ENCODE measurements at regions not wholly inside any gene's neighbourhood (a gene's known extent, or its start where the extent isn't known, plus 50 kb on each side); places are given as distances from the start of the nearest gene placed in this dataset.

DNA sequence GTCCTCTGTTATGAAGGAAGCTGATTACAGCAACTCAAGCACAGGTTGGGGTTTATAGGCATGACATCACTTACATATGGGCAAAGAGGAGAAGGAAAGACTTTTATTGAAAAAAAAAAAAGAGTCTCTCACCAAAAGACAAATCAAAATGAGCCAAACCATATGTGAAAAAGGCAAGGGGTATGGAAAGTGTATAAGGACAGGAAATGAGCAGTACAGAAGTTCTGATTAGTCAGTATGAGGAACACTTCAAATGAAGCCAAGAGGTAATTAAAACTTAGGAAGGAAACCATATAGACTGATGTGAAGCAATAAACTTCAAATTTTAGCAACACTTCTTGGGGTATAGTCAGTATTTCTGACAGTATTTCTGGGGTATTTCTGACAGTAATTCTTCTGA, 1372.6 kb downstream of the CDH11 start:
- Histone ChIP-seq H3K4me1 (ENCODE audit: insufficient read depth, low read length) (no peaks in the 10 kb centered on the region), H3K56ac (ENCODE audit: insufficient read length, low read depth, low read length) (no peak overlapping the region), H2AFZ (ENCODE audit: low read length) (no peak overlapping the region), H4K5ac (ENCODE audit: insufficient read length, low read depth, low read length) (no peak overlapping the region), H2AK5ac (ENCODE audit: insufficient read length, low read length) (no peak overlapping the region), H2BK5ac (ENCODE audit: insufficient read length, low read length) (no peak overlapping the region), H3K18ac (ENCODE audit: insufficient read length, low read depth, low read length) (no peak overlapping the region), H3K23ac (ENCODE audit: insufficient read length, low read depth, low read length) (no peak overlapping the region), H3K9ac (ENCODE audit: extremely low read depth, insufficient read length, low read length) (no peak overlapping the region), H2BK15ac (ENCODE audit: low read depth, low read length) (no peak overlapping the region), H3K79me1 (ENCODE audit: insufficient read depth, low read depth, low read length, poor library complexity, severe bottlenecking) (no peaks in the 10 kb centered on the region), H3T11ph (ENCODE audit: low read length) (no peak overlapping the region), H3K79me2 (ENCODE audit: insufficient read depth, low read length) (no peaks in the 10 kb centered on the region), H3K27ac (ENCODE audit: insufficient read length, low read depth, low read length) (no peak overlapping the region), H3K23me2 (ENCODE audit: insufficient read length, low read depth, low read length, poor library complexity, severe bottlenecking) (no peaks in the 10 kb centered on the region), H4K8ac (replicated peaks; ENCODE audit: insufficient read length, low read depth, low read length) (no peak overlapping the region), H2BK120ac (ENCODE audit: low read depth, low read length, poor library complexity, severe bottlenecking) (no peak overlapping the region), H3K4me2 (ENCODE audit: insufficient read depth, insufficient read length, low read length) (no peak overlapping the region), H2BK12ac (ENCODE audit: insufficient read length, low read depth, low read length) (no peak overlapping the region), H4K91ac (ENCODE audit: insufficient read length, low read depth, low read length) (no peak overlapping the region), H3K14ac (ENCODE audit: insufficient read depth, low read length) (no peak overlapping the region), H3K27me3 (ENCODE audit: insufficient read depth, low read length) (no peaks in the 10 kb centered on the region), H4K20me1 (ENCODE audit: control insufficient read depth, insufficient read depth, insufficient read length) (no peaks in the 10 kb centered on the region), H2BK20ac (ENCODE audit: low read depth, low read length, poor library complexity, severe bottlenecking) (no peak overlapping the region), H3K4ac (ENCODE audit: low read depth, low read length) (no peak overlapping the region), H3K9me3 (ENCODE audit: control insufficient read depth, low read depth, low read length) (no peaks in the 10 kb centered on the region)
- no peak overlapping the region for H3K27ac Mint-ChIP-seq
- H3K36me3 Mint-ChIP-seq (ENCODE audit: insufficient read depth in 1 of 3, low read depth in 3 of 3) = no peaks in the 10 kb centered on the region
- no peaks in the 10 kb centered on the region for H3K27me3 Mint-ChIP-seq (ENCODE audit: low read depth)
- peaks cover 0 to 2% of the 10 kb centered on the region in 2 experiments; a peak in 1 of 5 replicates for H3K9me3 Mint-ChIP-seq
- DNase-seq = no peak
- peaks cover 9 to 13% of the 10 kb centered on the region in 2 experiments for H3K4me1 Mint-ChIP-seq
- TF ChIP-seq, protein P1, sequence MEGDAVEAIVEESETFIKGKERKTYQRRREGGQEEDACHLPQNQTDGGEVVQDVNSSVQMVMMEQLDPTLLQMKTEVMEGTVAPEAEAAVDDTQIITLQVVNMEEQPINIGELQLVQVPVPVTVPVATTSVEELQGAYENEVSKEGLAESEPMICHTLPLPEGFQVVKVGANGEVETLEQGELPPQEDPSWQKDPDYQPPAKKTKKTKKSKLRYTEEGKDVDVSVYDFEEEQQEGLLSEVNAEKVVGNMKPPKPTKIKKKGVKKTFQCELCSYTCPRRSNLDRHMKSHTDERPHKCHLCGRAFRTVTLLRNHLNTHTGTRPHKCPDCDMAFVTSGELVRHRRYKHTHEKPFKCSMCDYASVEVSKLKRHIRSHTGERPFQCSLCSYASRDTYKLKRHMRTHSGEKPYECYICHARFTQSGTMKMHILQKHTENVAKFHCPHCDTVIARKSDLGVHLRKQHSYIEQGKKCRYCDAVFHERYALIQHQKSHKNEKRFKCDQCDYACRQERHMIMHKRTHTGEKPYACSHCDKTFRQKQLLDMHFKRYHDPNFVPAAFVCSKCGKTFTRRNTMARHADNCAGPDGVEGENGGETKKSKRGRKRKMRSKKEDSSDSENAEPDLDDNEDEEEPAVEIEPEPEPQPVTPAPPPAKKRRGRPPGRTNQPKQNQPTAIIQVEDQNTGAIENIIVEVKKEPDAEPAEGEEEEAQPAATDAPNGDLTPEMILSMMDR (conservative IDR thresholded peaks at IDR 0.05) = no peak
- H3K4me3 Mint-ChIP-seq = no peak overlapping the region

All from H9 (cell line).